HG03097 (cell line): ENCODE measurements at regions not wholly inside any gene's neighbourhood (a gene's known extent, or its start where the extent isn't known, plus 50 kb on each side); places are given as distances from the start of the nearest gene placed in this dataset.

Experiments
- ATAC-seq: cut with Tn5 transposase; IDR thresholded peaks from one replicate; pipeline ENCODE4 v1.9.1; 2021; ENCODE audit not compliant: unreplicated experiment, low FRiP score

GRCh38 chr14:25110106-25110505 is 60.2 kb upstream of the STXBP6 start:
- ATAC-seq, result no peak

- ATAC-seq, result no peak
These were observed 59.0 kb upstream of the STXBP6 start for GRCh38 chr14:25108959-25109358.

GRCh38 chr14:25108291-25108690 is 58.3 kb upstream of the STXBP6 start:
- no peak for ATAC-seq

DNA sequence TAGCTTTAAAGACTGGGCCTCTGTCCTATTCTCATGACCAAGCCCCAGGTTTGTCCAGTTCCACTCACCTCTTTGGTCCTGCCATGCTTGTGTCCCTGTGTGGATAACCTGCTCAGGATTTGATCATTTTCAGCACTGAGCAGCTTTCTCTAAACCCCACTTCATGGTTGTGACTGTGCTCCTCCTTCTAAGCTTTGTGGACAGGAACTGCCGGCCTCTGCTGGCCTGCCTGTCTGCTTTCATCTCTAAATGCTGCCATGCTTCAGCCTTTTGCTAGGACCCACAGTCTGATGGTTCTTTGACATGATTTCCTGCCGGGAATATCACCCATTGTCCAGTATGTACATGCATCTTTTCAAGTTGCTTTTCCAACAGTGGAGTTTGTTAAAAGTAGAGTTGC is 53.9 kb upstream of the STXBP6 start:
- no peak for ATAC-seq

GRCh38 chr14:25103271-25103670 is 53.3 kb upstream of the STXBP6 start:
- no peak for ATAC-seq

GRCh38 chr14:25102788-25103187 is 52.8 kb upstream of the STXBP6 start:
- ATAC-seq, result no peak

DNA sequence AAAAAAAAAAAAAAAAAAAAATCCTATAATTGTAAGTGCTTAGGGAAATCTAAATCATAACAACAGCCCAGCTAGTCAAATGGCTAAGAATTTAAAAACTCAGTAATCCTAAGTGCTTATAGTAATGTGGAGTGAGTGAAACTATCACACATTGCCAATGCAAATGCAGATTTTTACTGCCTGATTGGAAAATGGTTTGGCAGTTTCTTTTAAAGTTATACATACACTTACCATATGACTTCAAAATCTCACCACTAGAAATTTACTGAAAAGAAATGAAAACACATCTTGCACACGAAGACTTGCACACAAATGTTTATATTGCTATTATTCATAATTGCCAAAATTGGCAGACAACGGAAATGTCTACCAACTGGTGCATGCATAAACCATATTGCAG is 51.3 kb upstream of the STXBP6 start:
- ATAC-seq, result no peak
